DND-41 (cell line): ENCODE measurements at regions not wholly inside any gene's neighbourhood (a gene's known extent, or its start where the extent isn't known, plus 50 kb on each side); places are given as distances from the start of the nearest gene placed in this dataset.

Experiments used
- ATAC-seq: fragments of 200-7000 bp; cut with Tn5 transposase; 3 replicates; pipeline ENCODE4 v1.9.1; 2021; ENCODE audit warnings: low read depth; ENCODE audit not compliant: insufficient read depth
- DNase-seq: peaks from one replicate; pipeline ENCODE4 v3.0.0-alpha.2; 2020
- H2AFZ ChIP-seq: 2 replicates; pipeline ENCODE4 v1.6.0; 2012; ENCODE audit warnings: low read depth, low read length
- H3K27ac ChIP-seq: 2 replicates; pipeline ENCODE4 v1.5.1; 2012; ENCODE audit warnings: low read length, inconsistent platforms
- H3K27me3 ChIP-seq: fragments of 200-600 bp; sonication (generic); 2 replicates; pipeline ENCODE4 v1.6.0; 2012; ENCODE audit warnings: low read length, mild to moderate bottlenecking, inconsistent platforms; ENCODE audit not compliant: insufficient read depth, poor library complexity
- H3K36me3 ChIP-seq: 2 replicates; pipeline ENCODE4 v1.5.1; 2012; ENCODE audit warnings: low read length, inconsistent platforms; ENCODE audit not compliant: insufficient read depth
- H3K4me1 ChIP-seq: 2 replicates; pipeline ENCODE4 v1.5.1; 2012; ENCODE audit warnings: mild to moderate bottlenecking, low read length; ENCODE audit not compliant: insufficient read depth
- H3K4me2 ChIP-seq: 2 replicates; pipeline ENCODE4 v1.6.0; 2012; ENCODE audit warnings: mild to moderate bottlenecking, moderate library complexity, low read length, inconsistent platforms; ENCODE audit not compliant: insufficient read depth
- H3K4me3 ChIP-seq, 2 experiments: fragments of 200-600 bp in 1 of 2; shearing (Covaris generic) in 1 of 2; 2 replicates each; pipeline ENCODE4 v1.5.1; 2012 to 2016; ENCODE audit warnings: inconsistent platforms in 2 of 2, low read length in 2 of 2, mild to moderate bottlenecking in 2 of 2, low read depth in 1 of 2, moderate library complexity in 1 of 2
- H3K79me2 ChIP-seq: 2 replicates; pipeline ENCODE4 v1.6.0; 2012; ENCODE audit warnings: low read length, inconsistent platforms; ENCODE audit not compliant: insufficient read depth
- H3K9ac ChIP-seq: 2 replicates; pipeline ENCODE4 v1.6.0; 2012; ENCODE audit warnings: low read depth, mild to moderate bottlenecking, inconsistent platforms, low read length, moderate library complexity
- H3K9me3 ChIP-seq: 2 replicates; pipeline ENCODE4 v1.5.1; 2012; ENCODE audit warnings: low read length, moderate library complexity, mild to moderate bottlenecking, inconsistent platforms; ENCODE audit not compliant: insufficient read depth, severe bottlenecking
- H4K20me1 ChIP-seq: 2 replicates; pipeline ENCODE4 v1.6.0; 2012; ENCODE audit warnings: low read length; ENCODE audit not compliant: insufficient read depth
- EZH2 ChIP-seq: IDR thresholded peaks from 3 replicates; pipeline ENCODE4 v1.6.1; 2012; ENCODE audit warnings: borderline replicate concordance, low read depth, mild to moderate bottlenecking, moderate library complexity, low read length, inconsistent platforms; ENCODE audit not compliant: severe bottlenecking
- TF ChIP-seq, protein P1 (sequence below): IDR thresholded peaks from 2 replicates; pipeline ENCODE4 v1.5.1; 2012; ENCODE audit warnings: borderline replicate concordance, low read length, moderate library complexity, mild to moderate bottlenecking; ENCODE audit not compliant: poor library complexity, severe bottlenecking; ENCODE audit errors: extremely low read depth

GRCh38 chr10:3493621-3494020 is 291.4 kb downstream of the KLF6 start:
- Histone ChIP-seq H2AFZ (no peak overlapping the region), H3K79me2 (no peaks in the 10 kb centered on the region), H3K4me2 (no peak overlapping the region), H3K4me3 (no peak overlapping the region), H4K20me1 (no peaks in the 10 kb centered on the region), H3K4me1 (no peaks in the 10 kb centered on the region), H3K9me3 (peaks cover 2% of the 10 kb centered on the region), H3K27me3 (no peaks in the 10 kb centered on the region), H3K27ac (no peak overlapping the region), H3K36me3 (no peaks in the 10 kb centered on the region), H3K9ac (no peak overlapping the region)
- TF ChIP-seq, protein P1, sequence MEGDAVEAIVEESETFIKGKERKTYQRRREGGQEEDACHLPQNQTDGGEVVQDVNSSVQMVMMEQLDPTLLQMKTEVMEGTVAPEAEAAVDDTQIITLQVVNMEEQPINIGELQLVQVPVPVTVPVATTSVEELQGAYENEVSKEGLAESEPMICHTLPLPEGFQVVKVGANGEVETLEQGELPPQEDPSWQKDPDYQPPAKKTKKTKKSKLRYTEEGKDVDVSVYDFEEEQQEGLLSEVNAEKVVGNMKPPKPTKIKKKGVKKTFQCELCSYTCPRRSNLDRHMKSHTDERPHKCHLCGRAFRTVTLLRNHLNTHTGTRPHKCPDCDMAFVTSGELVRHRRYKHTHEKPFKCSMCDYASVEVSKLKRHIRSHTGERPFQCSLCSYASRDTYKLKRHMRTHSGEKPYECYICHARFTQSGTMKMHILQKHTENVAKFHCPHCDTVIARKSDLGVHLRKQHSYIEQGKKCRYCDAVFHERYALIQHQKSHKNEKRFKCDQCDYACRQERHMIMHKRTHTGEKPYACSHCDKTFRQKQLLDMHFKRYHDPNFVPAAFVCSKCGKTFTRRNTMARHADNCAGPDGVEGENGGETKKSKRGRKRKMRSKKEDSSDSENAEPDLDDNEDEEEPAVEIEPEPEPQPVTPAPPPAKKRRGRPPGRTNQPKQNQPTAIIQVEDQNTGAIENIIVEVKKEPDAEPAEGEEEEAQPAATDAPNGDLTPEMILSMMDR: no peak
- no peak for TF ChIP-seq EZH2
- no peak for ATAC-seq
- DNase-seq: no peak

DNA sequence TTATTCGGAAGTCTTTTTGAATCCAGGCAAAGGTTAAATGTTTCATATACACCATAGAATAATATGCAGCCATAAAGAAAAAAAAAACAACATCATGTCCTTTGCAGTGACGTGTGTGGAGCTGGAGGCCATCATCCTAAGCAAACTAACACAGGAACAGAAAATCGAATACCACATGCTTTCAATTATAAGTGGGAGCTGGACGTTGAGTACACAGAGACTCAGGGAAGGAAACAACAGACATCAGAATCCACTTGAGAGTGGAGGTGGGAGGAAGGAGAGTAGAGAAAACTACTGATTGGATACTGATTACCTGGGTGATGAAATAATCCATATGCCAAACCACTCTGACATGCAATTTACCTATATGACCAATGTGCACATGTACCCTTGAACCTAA is 293.4 kb downstream of the KLF6 start:
- TF ChIP-seq EZH2: no peak
- TF ChIP-seq, protein P1: no peak
- ATAC-seq (no peak), DNase-seq (no peak)
- Histone ChIP-seq H3K27me3 (no peaks in the 10 kb centered on the region), H3K9ac (no peak overlapping the region), H3K27ac (no peak overlapping the region), H4K20me1 (no peaks in the 10 kb centered on the region), H3K36me3 (no peaks in the 10 kb centered on the region), H3K9me3 (peaks cover 2% of the 10 kb centered on the region), H3K79me2 (no peaks in the 10 kb centered on the region), H2AFZ (no peak overlapping the region), H3K4me1 (no peaks in the 10 kb centered on the region), H3K4me2 (no peak overlapping the region), H3K4me3 (no peak overlapping the region)

DNA sequence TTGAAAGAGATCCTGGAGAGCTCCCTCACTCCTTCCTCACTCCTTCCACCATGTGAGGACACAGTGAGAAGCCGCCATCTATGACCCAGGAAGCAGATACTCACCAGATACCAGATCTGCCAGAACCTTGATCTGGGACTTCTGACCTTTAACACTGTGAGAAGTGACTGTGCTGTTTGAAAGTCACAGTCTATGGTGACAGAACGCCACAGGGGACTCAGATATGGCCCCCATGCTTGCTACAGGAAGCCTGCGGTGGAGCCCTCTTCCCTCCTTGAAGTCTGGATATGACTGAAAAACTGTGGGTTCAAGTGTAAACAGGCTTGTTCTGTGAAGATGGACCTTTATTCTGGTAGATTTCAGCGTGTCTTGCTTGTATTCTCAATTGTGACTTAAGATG is 297.8 kb downstream of the KLF6 start:
- Histone ChIP-seq H2AFZ (no peak overlapping the region), H3K9me3 (peaks cover 2% of the 10 kb centered on the region), H4K20me1 (no peaks in the 10 kb centered on the region), H3K27ac (no peak overlapping the region), H3K4me3 (no peak overlapping the region), H3K9ac (no peak overlapping the region), H3K79me2 (no peaks in the 10 kb centered on the region), H3K27me3 (no peaks in the 10 kb centered on the region), H3K4me1 (peaks cover 32% of the 10 kb centered on the region), H3K36me3 (no peaks in the 10 kb centered on the region), H3K4me2 (no peak overlapping the region)
- no peak for DNase-seq
- TF ChIP-seq EZH2: no peak
- TF ChIP-seq, protein P1: no peak
- ATAC-seq: no peak
